NCI-H2107 treated with DMSO at 0.1 percent for 48 hours (cell line): ENCODE measurements at regions not wholly inside any gene's neighbourhood (a gene's known extent, or its start where the extent isn't known, plus 50 kb on each side); places are given as distances from the start of the nearest gene placed in this dataset.
A peak's percentile ranks its signal among the peaks of the same experiment; 100 is the strongest.

Experiments
- DNase-seq: peaks from one replicate; lab custom pipeline; 2025; ENCODE audit not compliant: unreplicated experiment; lab: John Stamatoyannopoulos, UW

DNA sequence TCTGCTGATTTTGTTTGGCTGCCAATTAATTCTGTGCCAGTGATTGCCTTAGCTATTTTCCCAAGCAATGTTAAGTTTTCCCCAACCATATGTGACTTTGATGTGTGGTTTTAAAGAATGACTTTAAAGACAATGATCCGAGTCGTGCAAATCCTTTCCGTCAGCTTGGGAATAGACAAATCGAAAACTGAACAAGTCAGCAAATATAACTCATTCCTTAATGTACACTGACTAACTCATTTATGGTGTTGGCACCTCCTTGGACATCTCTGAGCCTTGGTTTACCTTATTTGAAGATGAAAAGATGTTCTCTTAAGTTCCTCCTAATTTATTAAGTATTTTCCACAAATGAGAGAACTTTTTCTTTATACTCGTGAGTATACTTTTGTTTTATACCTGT is 249.4 kb upstream of the SLCO3A1 start:
- DNase-seq: no peak

DNA sequence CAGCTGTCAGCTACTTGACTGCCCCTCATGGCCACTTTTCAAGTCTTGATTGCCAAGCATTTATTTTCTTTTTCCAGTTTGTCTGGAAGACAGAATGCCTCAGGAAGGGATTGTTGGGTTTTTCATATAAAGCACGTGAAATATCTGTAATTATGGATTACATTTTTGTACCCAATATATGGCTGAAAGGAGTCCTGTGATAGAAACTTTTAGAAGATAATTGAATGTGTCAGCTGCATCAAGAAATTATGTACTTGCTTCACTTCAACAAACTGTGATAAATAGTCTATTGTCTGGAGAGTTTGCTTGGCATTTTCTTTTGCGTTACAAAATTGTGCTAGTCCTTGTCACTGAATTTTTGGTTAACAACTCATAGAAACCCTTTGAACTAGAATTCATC is 247.9 kb upstream of the SLCO3A1 start:
- no peak for DNase-seq

DNA sequence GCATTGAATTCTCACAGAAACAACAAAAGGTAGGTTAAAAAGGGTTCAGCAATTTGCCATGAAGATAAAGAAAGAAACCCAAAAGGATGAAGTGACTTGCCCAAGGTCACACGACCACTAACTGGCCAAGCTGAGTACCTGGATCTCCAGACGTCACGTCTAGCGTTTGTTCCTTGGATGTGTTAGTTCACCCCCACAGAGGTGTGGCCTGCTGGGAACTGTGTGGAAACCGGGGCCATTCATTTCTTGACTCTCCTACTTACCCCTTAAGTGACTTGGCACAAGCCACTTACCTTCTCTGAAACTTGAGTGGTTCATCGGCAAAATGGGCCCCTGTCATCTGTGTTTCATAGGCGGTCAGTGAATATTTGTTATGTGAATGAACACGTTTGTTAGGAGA is 244.3 kb upstream of the SLCO3A1 start:
- no peak for DNase-seq

DNA sequence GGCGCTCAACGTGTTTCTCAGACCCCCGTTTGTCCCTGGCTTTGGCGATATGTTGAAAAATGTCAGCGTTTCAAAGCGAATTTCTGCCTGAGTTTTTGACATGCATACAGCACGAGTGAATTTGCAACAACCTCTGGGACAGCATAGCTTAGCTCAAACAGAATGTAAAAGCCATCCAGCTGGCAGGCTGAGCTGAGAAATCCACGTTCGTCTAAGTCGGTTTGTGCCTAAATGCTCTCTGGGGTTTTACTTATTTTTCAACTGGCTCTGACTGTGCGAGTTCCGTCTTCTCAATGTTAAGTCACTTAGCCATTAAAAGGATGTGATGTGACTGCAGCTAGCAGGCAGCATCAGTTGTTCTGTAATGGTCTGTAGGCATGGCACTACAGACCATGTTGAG is 243.5 kb upstream of the SLCO3A1 start:
- DNase-seq: no peak

DNA sequence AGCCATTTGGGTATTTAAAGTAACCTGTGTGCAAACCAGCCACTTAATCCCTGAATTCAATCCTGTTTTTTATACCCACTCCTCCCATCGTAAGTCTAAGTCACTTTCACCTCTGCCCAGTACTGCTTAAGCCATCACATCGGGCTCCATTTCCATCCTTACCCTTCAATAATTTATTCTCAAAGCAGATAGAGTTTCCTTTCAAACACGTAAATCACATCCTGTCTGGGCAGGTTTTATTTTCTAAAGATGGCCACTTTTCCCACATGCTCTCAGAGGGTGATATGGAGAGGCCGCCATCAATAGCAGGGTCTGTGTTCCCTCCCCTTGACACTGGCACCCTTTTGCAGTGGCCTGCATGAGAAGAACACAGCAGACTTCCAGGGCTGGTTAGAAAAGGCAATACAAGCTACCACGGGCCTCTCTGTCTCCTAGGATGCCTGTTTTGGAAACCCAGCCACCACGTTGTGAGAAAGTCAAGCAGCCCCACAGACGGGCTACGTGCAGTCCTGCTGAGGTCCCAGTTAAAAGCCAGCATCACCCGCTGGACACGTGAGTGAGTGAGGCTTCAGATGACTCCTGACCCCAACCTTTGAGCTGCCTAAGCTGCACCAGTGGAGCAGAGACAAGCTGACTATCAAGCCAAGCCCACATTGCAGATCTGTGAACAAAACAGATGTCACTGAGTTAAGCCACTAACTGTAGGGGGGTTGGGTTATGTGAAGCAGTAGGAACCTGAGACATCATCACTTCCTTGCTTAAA is 241.8 kb upstream of the SLCO3A1 start:
- no peak for DNase-seq

DNA sequence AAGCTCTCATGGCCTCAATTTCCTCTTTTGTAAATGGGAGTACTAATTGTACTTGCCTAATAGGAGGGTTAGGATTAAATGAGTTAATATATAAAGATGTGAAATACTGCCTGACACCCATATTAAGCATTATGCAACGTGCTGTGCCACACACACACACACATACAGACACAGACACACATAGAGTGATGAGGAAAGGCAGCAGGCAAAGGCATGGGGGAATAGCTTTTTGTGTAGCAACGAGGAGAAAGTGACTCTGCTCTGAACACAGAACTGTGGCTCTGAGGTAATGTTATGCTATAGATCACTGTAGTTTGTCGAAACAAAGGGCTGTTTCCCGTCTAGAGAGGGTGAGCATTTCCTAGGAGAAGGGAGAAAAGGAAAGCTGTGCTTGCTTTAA is 233.3 kb upstream of the SLCO3A1 start:
- no peak for DNase-seq

DNA sequence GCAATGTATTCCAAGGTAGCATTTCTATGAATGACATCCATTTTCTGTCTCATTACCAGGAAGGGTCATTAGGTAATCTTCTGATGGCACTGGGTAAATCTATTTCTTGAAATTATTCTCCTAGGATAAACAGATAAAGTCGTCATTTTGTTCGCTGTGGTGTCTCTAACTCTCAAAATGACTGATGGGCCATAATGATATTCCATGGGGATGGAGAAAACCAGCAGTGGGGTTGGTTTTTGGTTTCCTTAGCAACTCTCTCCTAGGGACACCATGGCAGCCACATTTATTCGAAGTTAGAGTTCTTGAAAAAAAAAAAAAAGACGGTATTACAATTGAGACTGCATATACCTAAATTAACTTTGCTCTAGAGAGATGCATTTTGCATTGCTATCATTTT is 231.3 kb upstream of the SLCO3A1 start:
- DNase-seq: no peak

DNA sequence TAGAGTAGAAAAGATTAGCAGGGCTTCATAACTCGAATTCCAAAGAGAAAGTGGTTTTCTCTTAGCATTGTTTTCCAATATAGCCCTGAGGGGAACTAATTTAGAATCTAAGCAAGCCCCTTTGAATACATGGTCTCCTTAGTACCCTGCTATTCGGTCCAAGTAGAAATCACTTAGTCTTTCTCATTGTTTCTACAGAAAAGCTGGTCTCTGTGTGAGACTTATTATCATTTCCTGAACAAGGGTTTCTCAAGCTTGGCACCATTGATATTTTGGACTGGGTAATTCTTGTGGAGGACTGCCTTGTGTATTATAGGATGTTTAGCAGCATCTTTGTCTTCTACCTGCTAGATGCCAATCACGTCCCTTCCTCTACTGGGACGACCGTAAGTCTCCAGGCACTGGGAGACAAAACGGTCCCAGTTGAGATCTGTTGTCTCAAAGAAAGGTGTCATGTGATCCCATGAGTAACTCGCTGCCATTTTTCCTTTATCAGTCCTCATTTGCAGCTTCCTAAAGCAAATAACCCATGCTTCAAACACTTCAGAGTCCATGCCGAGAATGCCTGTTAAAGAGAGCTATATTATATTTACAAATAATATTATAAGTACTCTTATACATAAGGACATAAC is 230.7 kb upstream of the SLCO3A1 start:
- DNase-seq: no peak

DNA sequence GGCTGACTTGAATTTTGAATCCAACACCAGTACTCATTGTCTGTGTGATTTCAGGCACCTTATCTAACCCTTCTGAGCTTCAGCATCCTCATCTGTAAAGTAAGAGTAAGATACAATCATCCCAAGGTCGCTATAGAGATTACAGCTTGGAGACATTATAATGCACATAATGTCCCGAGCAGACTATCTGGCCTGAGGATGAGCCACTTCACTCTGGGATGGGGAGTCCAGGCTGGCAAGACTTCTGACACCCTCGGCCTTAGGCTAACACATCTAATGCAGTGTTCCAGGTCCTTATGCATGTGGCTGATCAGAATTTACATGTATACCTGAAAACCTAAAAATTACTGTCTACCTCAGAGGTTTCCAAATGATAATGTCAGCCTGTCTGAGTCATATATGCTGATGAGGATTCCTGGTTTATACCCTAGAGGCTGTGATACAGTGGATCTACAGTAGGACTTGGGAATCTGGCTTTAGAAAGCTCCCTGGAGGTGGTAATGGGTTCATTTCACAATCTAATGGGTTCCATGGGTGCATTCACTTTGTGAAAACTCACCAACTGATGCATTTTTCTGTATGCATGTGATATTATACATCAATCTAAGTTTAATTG is 229.0 kb upstream of the SLCO3A1 start:
- DNase-seq: no peak

DNA sequence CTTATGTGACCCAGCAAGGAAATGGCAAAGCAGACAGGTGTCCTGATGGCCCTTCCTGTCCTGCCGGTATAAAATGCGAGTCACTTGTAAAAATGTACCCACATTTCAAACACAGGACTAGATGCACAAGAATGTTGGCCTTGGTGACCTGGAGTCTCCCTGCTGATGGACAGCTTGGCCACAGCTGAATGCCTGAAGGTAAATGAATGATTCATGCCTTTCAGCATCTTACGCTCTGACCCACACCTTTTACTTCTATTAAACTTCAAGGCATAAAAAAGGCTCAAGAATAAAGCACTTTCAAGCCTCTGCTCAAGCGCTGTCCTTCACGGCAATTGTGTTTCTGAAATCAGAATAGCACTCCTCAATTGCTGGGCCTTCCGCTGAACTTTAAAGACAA is 228.0 kb upstream of the SLCO3A1 start:
- no peak for DNase-seq

DNA sequence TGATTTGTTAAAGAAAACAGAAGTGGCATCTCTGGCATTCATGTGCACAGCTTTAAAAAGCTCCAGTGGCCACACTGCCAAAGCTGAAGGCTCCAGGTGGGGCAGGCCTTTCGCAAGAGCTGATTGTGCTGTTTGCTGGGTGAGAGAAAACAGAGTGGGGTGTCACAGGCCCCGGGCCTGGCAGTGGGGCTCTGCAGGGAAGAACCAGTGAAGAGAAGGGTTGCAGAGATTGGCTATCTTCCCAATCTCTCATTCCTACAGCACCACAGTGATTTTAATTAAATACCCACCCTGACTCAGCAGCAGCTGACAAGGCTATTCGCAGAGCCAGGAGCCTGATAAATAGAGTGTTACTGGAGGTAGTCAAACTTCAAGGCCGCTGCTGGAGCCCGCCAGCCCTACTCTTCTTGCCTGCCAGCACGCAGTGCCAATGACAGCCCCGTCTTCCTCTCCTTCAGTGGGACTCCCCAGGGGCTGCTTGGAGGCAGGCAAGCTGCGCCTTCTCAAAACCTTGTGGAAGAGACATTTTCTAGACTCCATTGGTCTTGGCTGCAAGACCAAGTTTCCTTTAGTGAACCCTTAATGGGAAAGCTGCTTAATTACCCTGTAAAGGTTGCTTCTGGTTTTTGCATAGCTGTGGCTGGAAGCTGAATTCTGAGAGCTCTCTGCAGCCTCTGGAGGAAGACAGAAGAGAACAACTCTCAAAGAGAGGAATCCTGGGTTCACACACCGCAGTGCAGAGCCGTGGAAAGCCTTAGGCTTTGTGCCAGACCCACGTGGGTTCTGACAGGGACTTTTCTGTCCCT is 225.8 kb upstream of the SLCO3A1 start:
- peak; percentile 16 for DNase-seq

DNA sequence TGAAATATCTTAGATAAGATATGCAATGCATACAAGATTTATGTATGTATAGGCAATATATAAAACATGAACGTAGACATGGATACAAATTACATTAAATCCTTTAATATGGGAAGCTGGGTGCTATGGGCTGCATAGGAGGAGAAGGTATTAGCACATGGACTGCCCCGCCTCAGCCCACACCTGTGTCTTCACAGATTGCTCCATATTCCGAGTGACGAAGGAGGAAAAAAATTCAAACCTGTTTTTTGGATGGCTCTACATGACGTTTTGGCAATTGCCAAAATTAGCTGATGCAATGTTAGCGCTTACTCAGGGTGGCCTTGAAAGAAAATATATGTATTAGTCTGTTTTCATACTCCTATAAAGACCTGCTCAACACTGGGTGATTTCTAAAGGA is 223.4 kb upstream of the SLCO3A1 start:
- no peak for DNase-seq

DNA sequence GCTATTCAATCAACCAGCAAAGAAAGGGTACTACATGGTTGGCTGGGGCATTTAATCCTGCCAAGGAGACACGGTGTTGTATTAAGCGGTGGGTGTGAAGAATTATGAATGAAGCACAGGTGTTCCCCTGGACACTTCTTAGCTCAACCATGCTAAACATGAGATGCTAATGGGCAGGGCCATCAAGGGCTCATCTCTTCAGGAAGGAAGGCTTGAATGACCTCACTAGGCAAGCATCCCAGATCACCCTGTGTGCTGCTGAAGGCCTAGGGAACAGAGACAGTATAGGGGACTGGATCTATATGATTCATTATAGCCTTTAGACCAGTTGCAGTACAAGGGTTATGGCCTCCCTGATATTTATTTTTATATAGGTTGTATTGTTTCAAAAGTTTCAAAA is 221.3 kb upstream of the SLCO3A1 start:
- DNase-seq: no peak

DNA sequence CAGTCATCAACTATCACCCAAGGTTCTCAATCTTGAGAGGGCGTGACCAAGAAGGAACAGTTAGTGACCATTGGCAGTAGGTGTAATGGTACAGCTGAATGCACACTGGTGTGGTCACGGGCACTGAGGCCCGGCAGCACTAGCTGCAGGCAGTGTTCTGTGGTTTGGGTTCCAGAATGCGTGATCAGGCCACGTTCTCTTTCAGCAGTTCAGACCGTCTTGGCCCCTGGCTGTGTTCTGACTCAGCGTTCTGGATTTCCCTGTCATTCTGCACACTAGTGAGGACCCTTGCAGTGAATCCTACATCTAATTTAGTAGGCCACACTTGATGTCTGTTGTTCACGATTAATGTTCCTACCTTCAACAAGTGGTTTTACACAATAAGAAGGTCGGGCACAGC is 220.5 kb upstream of the SLCO3A1 start:
- DNase-seq: no peak

DNA sequence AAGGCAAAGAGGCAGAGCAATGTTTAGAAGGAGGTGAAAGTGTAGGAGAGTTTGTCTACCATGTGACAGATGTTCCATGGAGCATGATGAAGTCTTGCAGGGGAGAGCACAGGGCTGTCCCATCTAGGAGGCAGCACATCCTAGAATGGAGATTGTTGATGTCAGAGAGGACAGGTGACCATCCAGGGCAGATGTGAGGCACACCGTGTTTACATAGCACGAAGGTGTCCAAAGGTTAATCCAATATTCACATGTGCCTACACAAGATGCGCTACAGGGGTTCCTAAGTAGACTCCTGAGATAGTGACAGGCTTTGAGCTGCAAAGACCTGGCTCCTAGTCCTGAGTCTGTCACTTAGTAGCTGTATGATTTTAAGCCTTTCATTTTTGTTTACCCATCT is 219.3 kb upstream of the SLCO3A1 start:
- no peak for DNase-seq

DNA sequence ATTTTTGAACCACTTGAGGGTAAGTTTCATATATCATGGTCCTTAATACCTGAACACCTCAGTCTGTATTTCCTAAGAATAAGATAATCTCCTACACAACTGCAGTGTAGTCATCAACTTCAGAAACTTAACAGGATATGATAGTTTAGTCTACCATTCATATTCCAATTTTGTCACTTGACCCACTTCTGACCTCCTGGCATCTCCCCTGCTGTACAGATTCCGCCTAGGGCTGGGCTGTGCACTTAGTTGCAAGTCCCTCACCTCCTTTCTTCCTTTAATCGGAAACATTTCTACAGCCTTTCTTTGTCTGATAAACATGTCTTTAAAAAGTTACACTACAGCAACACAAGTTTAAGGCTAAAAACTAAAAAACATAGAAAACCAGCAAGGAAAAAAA is 218.4 kb upstream of the SLCO3A1 start:
- no peak for DNase-seq

DNA sequence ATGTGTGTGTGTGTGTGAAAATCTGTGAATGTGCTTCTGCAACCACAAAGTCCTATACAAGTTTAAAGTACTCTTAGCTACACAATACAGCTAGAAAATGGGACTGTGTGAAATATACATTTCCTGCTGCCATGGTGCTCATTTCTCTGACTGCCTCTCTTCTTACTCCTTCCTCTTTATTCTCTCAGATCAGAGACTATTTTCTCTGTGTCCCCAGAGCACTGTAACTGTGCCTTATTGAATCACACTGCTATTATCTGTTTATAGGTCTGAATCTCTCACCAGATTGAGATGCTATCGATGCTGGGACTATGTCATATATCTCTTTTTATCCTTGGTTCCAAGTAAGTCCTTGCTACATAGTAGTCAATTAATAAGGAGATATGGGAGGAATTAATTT is 217.9 kb upstream of the SLCO3A1 start:
- DNase-seq: no peak

DNA sequence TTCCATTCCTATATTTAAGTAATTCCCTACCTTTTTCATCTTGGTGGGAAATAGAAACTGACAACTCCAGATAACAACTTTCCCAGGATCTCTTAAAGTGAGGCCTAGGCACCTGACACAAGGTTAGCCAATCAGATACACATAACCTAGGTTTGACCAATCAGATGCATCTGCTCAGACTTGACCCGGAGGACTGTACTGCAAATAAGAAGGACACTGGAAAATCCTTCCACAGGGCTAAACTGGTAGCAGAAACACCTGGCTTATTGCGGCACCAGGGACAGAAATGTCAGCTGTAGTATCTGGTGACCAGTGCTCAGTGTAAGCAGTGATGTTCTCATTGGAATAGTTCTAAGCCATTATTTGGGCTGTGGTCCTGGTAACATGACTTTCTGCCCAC is 204.5 kb upstream of the SLCO3A1 start:
- no peak for DNase-seq

DNA sequence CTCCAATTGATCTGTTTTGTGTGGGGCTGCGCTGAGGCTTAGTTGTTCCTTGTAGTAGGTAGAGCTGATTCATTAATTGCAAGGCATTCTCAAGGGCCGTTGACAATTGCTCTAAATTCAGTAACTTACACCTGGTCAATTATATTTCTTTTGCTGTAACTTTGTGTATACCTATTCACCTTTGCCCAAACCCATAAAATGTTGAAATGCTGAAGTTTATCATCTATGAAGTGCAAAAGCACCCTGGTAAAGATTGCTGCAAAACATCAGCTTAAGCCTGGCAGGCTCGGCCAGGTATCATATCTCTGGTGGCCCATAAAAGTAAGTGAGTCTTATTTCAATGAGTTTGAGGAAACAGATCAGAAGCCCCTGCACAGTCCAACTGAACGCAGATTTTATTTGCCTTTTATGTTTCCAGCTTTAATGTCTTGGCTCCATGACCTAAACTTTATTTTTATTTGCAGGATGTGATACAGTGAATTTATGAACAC is 203.6 kb upstream of the SLCO3A1 start:
- DNase-seq: no peak

DNA sequence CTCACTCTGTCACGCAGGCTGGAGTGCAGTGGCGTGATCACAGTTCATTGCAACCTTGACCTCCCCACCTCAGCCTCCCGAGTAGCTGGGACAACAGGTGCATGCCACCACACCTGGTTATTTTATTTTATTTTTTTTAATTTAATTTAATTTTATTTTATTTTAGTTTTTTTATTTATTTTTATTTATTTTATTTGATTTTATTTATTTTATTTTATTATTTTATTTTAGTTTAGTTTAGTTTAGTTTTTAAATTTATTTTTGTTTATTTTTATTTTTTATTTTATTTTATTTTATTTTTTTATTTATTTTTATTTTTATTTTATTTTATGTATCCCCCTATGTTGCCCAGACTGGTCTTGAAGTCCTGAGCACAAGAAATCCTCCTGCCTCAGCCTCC is 202.3 kb upstream of the SLCO3A1 start:
- no peak for DNase-seq

DNA sequence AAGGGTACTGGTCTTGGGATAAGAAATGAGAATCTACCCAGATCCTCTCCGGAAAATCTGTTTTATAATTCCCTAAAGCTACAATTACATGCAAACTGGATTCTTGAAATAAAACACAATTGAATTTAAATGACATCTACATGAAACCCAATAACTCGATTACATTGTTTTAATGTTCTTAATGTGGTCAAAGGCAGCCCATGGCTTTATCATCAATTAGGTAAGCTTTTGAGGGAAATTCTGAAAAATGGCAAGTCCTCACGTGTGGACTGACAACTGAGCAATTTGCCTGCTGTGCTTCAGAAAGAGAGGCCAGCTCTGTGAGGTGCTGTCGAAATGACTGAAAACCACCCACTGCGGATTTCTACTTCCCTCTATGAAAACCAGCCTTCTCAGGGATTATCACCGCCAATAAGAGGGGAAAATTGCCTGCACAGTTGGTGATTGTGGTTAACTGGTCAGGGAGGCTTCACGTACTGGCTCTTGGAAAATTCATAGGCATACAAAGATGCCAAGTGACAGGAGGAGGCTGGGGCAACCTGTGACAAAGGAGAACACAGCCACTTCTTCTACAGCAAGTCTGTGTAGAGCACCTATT is 200.8 kb upstream of the SLCO3A1 start:
- DNase-seq: peak; percentile 66
